ENCODE measurements at regions not wholly inside any gene's neighbourhood (a gene's known extent, or its start where the extent isn't known, plus 50 kb on each side); places are given as distances from the start of the nearest gene placed in this dataset.
"Not testable (repeated sequence)": the region's sequence is repeated elsewhere in the genome, so short reads cannot be mapped to it uniquely, and the experiment has no call there.

DNA sequence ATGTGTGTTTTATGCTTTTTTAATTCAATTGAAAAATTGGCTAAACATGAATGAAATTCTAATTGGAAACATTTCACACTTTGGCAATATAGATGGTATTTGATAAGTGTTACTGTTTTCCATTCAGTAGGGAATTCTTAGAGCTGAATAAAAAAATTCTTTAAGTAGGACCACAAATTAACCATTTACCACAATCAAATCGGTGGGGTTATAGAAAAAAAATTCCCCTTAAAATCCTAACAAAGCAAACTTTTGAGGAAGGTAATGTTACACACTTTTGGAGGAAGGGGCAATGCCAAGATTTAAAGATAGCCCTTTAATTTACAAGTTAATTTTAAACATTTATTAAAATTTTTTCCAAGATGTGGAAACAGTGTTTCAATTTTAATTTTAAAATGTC is 279.0 kb upstream of the FIGN start:
- no peak for DNase-seq

DNA sequence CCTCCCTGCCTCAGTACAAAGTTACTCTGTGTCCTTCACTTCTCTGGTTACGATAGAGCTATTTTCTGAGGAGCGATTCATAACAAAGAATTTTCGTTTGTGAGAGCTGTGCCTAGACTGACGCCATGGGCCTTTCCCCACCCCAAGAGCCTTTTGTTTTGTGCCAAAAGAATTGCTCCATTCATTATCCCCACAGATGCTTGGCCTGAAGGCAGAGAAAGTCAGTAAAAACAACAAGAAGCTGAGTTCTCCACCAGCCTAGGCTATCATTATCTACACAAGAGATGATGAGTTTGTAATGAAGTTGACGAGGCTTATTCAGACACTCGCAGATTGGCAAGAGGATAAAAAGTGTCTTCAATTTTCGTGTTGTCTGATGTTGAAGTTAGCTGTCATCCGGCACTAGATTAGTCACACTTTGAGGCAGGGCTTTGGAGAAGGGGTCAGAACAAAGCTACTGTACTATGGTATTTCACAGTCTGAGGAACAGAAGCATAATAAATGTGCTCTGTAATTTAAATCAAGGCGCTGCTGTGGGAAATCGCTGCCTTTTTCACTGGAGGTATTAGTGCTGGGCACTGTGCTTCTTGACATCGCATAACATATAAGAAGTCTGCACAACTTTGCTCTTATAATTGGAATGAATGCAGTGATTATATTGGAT is 278.4 kb upstream of the FIGN start:
- no peak for DNase-seq

DNA sequence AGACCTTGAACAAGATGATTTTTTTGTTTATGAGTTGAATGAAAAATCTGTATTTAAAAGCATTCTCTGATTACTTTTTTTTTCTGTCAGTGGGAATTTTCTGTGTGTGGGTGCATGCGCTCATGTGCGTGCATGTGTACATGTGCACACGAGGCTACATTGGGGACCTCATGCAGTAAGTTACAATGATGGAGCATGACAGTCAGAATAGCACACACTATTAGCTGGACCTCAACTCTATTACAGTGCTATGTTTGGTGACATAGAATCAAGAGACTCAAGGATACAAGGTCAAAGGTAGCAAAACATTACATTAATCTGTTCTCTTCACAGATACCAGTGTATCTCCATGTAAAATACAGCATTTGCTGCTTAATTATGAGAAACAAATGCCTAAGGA is 276.8 kb upstream of the FIGN start:
- no peak for DNase-seq

DNA sequence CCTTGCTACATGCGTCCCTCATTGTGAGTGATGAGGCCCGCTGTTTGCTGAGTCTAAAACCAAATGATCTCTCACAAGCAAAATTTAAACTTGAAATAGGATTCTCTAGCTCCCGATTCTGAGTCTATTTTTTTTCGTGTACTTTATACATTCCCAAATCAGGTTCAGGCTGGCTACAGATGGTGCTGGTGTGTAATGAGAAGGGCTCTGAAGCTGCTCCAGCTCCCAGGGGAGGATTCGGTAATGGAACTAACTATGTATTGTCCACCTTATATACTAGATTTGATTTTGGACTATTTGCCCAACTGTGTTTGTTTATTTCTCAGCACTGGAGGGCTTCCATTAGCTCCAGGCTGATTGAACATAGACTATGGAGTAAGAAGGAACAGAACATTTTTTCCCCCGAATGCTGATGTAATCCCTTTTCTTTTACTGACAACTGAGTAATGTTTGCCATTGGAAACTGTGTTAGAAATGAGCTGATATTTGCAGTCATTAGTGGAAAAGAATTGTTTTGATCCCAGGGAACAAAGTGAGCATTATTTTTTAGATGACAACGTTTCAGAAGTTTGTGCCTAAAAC is 274.0 kb upstream of the FIGN start:
- DNase-seq = no peak

DNA sequence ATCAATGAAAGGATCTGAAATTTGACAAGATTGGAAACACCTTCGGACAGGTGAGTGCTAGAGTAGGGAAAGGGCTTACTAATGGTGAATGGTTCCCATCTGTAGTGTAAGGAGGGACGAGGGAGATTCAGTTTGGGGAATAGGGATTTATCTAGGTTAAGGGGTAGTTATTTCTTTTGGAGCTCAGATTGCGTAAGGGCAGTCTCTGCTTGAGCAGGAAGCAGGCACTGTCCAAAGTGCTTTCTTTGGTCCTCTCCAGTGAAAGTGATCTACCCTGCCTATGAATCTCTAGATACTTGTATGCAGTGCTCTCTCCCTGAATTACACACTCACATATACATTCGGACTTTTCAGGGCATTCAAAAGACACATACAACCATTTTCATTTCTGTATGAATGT is 272.9 kb upstream of the FIGN start:
- no peak for DNase-seq

DNA sequence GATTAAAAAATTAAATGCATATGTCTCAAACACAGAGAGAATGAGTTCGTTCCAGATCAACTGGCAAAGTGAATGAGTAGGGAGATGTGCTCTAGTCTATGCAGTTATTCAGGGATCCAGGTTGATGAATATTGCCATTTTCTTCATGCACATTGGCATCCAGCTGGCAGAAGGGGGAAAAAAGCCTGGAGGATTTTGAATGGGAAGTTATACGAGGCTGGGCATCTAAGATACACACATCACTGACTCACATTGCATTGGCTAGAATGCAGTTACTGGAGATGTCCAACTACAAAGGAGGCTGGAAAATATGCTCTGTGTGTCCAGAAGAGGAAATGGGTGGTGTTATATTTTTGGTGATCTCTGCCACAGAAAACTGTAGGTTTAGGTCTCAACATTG is 270.9 kb upstream of the FIGN start:
- DNase-seq = no peak

DNA sequence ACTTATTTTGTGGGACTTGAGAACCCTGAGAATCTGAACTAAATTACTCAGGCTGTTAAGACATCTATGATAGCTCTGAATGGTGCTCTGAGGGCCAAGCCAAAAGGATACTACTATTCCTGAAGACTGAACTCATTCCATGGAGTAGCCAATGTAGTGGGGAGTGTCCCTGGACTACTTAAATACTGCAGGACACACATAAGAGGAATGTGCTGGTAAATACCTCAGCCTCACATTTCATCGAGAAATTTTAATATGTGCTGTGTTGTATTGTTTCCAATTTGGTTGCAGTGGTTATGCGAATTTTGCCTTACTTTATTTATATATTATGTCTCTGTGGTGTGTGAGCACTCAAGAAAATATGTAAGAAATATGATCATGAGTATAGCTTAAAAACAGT is 264.4 kb upstream of the FIGN start:
- DNase-seq = no peak

DNA sequence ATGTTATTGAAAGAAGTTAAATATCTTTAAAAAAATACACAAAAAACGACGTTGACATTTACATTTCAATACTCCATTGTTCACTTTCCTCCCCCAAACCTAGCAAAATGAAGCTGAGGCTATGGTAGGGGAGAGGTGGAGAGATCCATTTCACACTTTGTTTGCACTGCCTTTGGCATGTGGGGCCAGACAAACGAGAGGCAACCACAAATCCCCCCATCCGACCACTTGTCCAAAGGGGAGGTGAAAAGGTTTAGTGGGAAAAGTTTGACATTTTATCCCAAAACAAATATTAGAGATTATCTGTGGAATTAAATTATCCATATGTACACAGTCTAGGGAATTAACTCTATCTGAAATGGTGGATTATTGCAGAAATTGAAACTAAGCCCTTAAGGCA is 261.7 kb upstream of the FIGN start:
- no peak for DNase-seq

DNA sequence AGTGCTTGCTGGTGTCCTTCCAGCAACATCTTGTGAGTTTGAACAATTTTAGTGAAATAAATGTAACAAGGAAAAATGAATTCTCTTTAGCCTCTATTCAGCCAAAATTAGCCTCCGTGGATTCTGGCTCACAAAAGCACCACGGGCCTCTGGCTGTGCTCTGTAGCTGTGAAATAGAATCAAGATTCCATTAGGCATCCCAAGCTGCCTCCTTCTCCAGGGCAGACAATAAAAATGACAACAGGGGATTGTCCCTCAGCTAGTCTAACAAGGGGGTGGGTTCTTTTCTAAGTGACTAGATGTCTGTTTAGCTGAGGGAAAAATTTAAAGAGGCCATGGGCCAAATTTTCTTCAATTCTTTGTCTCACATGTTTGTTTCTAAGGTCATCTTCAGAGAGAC is 254.7 kb upstream of the FIGN start:
- DNase-seq = no peak

DNA sequence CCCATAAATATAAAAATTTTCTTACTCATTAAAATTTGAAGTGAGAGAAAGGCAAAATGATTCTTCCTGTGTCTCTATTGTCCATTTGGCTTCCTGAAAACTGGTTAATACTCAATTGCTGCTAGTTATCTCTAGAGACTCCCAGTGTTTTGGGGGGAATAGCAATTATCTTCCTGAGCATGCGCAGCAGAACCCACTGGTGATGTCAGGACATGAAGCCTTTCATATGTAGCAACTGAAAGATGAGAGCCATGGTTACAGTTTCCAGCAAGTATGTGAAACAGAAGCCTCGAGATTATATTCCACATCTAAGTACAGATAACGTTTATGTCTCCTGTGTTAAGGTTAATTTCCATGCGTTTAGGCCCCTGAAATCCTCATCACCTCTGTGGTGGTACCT is 254.3 kb upstream of the FIGN start:
- no peak for DNase-seq

DNA sequence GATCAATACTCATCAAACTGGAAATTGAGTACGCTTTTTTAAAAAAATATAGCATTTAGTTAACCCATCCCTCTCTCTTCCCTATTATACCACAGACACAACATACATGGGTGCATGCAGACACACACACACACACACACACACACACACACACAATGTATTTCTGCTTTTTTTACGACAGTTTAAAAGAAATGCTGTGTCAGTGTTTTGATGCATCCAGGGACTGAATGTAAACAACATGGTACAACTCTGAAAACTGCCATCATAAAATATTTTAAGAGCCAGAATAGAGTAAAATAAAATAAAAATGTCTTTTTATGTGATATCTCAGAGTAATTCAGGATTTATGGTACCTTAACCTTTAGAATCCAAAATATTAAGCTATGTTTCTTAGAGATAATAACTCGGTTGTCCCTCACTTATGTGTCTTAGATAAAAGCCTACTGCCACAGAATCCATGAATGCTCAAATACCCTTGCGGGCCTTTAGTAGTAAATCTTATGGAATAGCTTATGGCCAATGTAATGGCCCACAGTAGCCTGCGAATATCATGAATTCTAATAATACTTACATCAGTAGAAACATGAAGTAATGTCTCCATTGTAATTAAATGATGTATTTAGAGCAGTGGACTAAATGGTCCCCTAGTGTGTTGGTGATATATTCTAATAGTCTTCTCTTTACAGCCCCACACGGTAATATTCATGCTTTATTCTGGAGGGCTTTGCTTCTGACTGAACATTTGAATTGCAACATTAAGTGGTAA is 251.6 kb upstream of the FIGN start:
- no peak for DNase-seq

DNA sequence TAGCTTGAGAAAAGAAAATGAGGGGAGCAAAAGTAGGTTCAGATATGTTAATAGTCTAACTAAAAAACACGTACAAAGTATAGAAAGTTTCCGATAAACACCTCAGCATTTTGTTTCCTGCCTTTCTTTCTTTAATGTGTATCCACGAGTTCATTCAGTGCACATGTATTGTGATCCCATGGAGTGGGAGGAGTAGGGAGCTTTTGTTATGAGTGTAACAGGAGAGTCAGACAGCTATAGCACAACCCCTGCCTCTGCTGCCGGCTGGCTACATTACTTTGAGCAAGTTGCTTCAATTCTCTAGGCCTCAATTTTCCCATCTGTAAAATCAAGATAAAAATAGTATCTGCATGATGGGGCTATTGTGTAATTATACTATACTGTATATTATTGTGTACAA is 249.2 kb upstream of the FIGN start:
- no peak for DNase-seq

DNA sequence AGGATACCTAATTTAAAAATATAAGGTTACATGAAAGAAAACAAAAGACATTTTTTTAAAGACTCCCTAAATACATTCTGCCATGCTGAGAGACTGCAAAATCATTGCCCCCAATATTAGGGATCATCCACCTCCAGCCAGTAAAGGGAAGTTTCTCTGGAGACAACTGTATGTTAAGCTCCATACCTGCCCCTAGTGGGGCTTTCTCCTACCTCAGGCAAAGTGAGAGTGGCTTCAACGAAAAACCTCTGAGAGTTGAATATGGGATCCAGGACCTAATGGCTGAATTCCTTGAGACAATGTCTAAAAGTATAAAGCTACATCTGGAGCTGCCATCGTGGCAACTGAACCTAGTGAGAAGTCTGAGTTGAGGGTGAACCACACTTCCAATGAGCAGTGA is 248.1 kb upstream of the FIGN start:
- DNase-seq = no peak

DNA sequence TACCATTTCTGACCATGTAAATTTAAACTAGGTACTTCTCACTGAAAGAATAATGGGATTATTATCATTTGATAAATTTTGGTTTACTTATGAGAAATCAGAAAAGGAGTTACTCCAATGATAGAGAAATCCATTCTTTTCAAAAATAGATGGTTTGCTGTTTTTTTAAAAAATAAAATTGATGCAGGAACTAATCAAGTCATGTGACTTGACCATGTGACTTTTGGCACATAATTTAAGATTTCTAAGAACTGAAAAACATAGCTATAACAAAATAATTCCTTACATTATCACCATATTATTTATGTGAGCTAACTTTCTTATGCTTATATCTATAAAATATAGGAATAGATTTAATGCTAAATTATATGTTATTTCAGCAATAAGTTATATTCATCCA is 247.1 kb upstream of the FIGN start:
- DNase-seq = no peak

DNA sequence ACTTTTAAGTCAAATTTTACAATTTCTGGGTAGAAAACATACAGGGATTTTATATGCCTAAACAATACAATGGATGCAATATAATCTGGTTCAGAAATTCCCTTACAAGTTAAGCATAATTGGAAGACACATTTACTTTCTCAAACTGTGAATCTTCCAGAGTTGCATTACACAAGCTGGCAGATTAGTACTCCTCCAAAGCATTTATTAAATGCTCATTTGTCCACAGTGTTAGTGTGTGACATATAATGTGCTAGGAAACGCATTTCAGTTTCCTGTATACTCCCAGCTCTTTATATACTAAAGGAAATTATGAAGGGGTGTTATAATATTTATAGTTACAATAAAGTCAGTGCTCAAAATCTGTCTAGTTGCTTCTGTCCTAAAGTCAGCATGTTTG is 239.0 kb upstream of the FIGN start:
- DNase-seq = no peak

DNA sequence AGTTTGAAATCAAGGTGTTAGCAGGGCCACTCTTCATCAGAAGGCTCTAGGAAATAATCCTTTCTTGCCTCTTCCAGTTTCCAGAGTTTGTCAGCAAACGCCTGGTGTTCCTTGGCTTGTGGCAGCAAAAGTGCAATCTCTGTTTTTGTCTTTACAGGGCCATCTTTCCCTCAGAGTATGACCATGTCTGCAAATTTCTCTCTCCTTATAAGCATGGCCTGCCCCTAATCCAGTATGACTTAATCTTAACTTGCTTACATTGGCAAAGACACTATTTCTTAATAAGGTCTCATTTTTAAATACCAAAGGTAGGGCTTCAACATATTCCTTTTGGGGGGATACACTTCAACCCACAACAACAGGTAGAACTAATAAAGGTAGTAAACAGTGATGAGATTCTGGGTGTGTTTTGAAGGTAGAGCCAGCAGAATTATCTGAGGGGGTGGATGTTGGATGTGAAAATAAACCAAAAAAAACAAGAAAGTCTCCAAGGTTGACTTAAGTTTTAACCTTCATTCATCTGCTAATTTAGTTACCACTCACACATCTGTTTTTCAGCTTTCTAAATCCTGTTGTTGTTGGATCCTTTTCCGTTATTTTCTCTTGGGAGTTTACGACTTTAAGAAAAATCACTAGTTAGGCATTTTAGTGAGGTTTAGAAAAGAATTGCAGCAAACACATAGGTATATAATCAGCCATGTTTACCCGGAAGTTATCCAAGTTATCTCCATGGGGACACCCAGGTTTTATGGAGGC is 234.4 kb upstream of the FIGN start:
- DNase-seq = no peak

DNA sequence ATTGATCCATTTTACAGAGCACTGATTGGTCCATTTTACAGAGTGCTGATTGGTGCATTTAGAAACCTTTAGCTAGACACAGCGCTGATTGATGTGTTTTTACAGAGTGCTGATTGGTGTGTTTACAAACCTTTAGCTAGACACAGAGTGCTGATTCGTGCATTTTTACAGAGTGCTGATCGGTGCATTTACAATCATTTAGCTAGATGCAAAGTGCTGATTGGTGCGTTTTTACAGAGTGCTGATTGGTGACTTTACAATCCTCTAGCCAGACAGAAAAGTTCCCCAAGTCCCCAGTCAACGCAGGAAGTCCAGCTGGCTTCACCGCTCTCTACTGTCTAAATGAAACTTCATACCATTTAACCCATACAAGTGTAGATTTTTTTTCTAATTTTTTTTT is 228.5 kb upstream of the FIGN start:
- DNase-seq = not testable (repeated sequence)

DNA sequence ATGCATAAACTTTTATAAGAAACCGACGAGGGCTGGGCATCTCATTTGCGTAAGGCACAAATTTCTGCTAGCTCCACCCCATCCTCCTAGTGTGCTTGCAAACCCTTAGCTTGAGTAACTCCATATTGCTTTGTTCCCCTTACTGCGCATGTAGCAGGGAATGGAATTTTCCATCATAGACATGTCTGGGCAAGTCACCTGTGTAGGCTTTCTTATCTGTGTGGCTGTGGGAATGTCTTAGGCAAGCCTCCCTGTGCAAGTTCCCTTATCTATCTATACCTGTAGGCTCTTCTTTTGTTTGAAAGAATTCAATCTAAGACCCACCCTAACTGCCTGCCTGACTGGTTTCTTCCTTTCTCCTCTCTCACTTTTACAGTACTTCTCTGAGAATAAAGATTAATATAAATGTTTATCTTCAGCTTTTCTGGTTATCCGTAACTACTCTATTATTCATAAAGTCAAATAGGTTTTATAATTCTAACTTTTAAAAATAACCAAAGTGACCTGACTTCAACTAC is 217.6 kb upstream of the FIGN start:
- DNase-seq = no peak

DNA sequence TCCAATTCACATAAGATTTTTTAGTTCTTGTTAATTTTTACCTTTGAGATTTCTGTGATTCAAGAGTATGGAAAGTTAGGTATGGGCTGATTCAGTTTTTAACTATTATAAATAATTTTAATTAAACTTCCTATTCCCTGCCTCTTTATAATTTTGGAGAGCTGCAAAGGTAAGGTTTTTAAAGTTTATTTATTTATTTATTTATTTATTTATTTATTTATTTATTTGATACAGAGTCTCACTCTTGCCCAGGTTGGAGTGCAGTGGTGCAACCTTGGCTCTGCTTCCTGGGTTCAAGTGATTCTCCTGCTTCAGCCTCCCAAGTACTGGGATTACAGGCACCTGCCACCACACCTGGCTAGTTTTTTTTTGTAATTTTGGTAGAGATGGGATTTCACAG is 215.5 kb upstream of the FIGN start:
- no peak for DNase-seq

DNA sequence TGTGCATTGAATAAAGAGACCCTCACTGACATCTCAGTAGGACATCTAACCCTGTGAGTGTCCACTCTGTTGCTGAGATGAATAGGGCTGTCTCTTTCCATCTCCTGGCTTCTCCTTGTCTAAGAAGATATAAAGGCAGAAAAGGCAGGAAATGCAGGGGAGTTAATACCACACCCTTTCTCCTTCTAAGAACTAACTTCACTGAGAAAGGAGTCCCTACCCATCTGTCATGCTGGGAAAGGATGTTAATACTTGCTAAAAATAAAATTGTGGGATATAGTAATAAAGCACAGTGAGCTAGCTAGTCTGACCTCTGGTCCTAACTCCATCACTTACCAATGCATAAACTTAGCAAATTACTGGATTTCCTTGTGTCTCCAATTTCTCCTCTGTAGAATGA is 213.9 kb upstream of the FIGN start:
- no peak for DNase-seq

DNA sequence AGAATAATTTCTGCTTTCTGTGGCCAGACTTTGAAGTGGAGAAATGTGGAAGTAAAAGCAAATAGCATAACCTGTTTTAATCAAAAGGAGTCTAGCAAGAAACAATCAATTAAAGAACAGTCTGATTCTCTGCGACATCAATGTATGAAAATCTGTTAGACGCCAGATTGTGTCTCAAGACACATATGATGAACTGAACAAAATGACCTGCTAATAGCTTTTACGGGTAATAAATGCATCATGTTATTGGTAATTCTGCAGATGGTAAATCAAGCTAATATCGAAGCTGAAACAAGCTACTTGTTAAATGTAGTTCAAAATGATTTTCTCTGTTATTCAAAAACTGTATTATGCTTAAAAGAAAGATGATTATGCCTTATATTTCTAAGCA is 208.5 kb upstream of the FIGN start:
- DNase-seq = no peak

DNA sequence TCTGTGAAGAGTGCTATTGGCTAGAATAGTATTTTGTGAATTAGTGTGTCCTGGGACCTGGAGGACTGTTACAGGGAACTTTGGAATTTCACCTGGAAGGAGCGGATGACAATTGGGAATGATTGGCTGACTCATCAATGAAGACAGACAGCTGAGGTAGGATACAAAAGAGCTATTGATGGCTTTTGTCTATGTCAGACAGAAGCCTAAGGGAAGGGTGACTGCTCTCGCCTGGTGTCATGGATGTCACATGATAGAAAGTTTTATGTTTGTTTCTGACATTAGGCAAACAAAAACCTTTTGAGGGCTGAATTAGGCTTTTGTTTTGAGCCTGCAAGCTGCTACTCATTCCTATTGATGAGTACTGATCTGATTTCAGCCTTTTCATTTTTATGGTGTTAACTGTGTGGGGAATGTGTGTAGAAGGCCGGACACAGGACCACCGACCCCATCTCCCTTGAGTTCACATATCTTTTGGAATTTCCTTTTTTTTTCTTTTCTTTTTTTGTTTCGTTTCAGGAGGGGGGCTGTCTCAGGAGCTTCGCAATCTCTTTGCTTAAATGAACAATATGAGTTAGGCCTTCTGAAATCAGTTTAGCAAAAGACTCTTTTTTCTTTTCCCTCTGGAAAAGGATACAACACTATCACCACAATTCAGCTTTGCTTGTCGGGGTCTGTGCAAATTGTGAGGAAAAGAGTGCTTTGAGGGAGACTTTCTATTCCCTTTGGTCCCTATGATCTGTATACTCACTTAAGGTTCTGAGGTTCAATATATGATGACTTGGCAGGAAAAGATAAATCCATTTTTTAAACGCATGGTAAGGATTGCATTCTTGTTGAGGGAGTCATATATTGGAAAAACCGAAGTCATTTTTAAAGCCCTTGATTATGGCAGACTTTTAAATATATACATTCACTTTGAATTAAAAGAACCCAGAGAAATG is 207.9 kb upstream of the FIGN start:
- DNase-seq = no peak

DNA sequence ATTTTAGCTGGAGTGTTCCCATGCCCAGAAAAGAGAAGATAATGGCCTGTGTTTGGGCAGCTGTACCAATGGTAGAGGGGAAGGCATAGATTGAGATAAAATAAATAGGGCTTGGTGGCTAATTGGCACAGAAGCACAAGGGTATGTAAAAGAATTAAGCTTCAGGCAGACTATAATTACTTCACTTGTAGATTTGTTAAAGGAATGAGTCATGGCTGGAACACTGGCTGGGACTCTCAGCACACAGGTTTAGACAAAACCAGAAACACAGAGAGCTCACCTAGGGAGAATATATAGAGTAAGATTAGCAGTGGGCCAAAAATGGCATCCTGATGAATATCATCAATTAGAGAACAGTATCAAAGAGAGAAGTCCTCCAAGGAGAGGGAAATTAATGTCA is 198.3 kb upstream of the FIGN start:
- DNase-seq = no peak

Measured in NCI-H1048 (cell line).